22Rv1 (cell line): ENCODE measurements at regions not wholly inside any gene's neighbourhood (a gene's known extent, or its start where the extent isn't known, plus 50 kb on each side); places are given as distances from the start of the nearest gene placed in this dataset.

Source experiments
- H3K27ac ChIP-seq: fragments of 450-650 bp; 2 replicates; pipeline ENCODE4 v1.5.1; 2017
- ZFX ChIP-seq: fragments of 450-650 bp; IDR thresholded peaks from 2 replicates; pipeline ENCODE4 v1.6.1; 2017; ENCODE audit warnings: antibody characterized with exemption, borderline replicate concordance
- TF ChIP-seq, protein P1 (sequence below): fragments of 450-650 bp; IDR thresholded peaks from 2 replicates; pipeline ENCODE4 v1.5.1; 2017; ENCODE audit warnings: mild to moderate bottlenecking

DNA sequence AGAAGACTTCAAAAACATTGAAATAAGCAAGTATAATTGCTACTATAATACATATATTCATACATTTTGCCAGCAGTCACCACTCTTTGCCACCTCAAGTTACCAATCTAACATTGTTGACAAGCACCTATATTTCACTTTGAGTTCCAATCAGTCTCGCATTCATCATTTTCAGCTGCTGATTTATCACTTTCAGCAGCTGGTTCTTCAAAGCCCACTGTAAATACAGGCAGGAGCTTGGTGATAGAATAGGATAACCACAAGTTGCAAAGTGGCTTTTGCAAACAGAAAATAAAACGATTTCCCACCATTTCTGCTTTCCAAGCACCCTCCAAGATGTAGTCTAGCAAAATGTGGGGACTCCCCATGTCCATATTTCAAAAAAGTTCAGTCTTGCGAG is 114.2 kb upstream of the ITGA1 start:
- TF ChIP-seq, protein P1, sequence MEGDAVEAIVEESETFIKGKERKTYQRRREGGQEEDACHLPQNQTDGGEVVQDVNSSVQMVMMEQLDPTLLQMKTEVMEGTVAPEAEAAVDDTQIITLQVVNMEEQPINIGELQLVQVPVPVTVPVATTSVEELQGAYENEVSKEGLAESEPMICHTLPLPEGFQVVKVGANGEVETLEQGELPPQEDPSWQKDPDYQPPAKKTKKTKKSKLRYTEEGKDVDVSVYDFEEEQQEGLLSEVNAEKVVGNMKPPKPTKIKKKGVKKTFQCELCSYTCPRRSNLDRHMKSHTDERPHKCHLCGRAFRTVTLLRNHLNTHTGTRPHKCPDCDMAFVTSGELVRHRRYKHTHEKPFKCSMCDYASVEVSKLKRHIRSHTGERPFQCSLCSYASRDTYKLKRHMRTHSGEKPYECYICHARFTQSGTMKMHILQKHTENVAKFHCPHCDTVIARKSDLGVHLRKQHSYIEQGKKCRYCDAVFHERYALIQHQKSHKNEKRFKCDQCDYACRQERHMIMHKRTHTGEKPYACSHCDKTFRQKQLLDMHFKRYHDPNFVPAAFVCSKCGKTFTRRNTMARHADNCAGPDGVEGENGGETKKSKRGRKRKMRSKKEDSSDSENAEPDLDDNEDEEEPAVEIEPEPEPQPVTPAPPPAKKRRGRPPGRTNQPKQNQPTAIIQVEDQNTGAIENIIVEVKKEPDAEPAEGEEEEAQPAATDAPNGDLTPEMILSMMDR, result no peak
- no peak for TF ChIP-seq ZFX
- H3K27ac ChIP-seq, result no peak overlapping the region

DNA sequence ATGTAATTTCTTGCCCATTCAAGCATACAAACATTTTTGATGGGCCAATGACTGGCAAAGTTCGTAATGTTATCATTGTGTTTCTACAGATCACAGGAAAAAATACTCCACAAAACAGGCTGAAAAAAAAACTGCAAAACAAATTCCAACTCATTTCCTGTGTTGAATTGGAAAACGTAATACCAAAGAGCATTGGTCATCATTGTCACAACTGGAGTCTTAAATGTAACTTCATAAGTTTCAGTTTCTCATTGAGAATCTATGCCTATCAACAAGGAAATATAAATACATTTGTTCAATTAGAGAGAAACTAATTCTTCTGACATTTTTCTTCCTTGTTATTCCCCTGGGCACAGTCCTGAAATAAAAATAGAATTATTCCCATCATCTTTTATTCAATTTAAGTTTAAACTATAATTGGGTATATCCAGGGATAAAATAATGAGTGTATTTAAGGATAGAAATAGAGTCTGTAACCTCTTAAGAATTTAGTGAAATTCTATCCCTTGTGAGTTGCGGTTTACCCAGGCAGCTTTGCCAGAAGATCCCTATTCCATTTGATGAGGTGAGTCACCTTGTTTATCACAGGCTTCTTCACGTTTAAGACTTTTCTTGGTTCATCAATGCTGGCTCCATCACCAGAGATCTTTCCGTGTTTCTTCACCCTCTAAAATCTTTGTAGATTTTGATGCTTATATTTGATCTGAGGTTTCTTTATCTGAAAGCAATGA is 112.7 kb upstream of the ITGA1 start:
- TF ChIP-seq ZFX, result no peak
- TF ChIP-seq, protein P1, result no peak
- no peak overlapping the region for H3K27ac ChIP-seq

DNA sequence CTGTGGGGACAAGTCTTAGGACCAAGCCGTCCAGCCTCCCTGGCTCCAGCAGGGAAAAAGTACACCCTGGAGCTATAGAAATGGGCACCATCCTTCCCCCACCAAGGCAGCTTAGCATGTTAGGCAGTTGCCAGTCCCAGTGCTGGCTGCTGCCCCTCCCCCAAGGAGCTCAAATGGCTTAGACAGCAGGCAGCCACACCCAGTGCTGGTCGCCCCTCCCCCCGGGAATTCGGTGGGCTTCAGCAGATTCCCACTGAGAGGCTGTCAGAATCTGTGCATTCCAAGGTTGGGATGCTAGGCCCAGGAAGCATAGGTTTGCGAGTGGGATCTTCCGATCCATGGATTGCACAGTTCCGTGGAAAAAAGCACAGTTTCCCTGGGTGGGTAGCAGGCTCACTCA is 105.2 kb upstream of the ITGA1 start:
- H3K27ac ChIP-seq, result no peak overlapping the region
- TF ChIP-seq ZFX, result no peak
- TF ChIP-seq, protein P1, result no peak

DNA sequence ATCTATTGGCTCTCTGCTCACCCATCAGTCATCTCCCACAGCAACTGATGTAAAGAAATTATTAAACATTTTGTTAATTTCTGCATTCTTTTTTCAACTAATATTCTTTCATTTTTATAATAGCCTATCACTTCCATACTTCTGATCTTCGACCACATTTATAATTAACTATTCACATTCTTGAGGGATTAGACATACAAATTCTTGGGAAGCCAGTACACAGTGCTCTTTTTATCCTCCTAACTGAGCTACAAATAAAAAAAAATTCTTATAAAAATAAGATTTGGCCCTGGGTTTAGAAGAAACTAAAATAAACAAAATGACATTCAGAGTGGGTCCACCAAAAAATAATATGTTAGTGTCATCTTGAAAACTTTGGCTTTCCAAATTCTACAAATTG is 103.7 kb upstream of the ITGA1 start:
- H3K27ac ChIP-seq, result no peak overlapping the region

DNA sequence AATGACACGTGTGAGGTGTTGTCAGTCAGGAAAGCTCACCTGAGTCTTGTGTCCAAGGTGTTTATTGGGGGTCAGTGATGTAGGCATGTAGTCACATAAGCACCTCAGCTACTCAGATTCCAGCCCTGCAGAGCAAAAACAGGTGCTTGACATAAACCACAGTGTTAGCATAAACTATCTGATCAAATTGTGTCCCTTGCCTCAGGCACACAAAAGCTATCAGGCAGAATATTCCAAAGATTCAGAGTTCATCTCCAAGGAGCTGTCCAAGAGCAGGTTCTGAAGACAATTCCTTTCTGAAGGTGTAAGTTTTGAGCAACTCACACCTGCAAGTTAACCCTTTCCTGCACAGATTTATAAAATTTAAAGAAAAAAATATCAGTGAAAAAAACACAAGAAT is 102.2 kb upstream of the ITGA1 start:
- H3K27ac ChIP-seq, result no peak overlapping the region
- TF ChIP-seq, protein P1, result no peak
- TF ChIP-seq ZFX, result no peak

More for the DNA sequence above, 103.7 kb upstream of the ITGA1 start:
- no peak for TF ChIP-seq ZFX
- TF ChIP-seq, protein P1, result no peak

DNA sequence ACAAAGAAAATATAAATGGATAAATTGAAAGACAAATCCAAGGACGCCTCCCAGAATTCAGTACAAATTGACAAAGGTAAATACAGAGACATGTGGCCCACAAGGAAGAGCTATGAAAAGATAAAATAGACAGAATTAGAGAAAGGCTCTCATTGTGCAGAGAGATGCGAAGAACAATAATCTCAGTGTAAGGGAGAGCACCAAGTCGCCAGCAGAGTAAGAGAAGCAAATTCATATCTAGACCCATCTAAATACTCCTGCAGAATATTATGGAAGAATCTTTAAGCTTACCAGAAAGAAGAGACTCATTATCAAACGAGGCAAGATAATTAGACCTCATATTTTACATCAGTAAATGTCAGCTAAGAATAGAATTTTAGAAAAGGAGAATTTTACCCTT is 101.7 kb upstream of the ITGA1 start:
- no peak overlapping the region for H3K27ac ChIP-seq
- TF ChIP-seq, protein P1, result no peak
- no peak for TF ChIP-seq ZFX

DNA sequence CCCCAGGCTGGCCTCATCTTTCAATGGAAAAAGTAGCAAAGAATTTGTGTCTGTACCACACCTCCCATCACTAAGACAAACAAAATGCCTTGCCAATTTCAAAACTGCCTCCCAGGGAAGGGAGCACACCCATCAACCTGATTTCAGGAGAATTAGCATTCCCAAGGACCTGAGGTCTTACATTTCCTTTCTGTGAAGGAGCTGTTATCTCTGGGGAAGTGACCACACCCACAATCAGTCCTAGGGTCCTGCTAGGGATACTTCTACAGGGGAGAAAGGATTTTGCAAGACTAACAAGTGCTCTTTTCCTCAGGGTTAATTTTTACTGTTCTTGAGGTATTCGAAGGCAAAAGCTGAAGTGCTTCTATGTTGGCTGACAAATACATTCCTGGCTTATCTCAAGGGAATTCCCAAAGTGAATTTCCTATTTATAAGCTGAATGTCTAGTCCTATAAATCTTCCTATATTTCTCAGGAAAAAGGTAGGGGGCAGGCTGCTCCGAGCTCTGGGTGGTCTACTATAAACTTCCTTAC is 97.4 kb upstream of the ITGA1 start:
- H3K27ac ChIP-seq, result no peak overlapping the region
- TF ChIP-seq, protein P1, result no peak
- no peak for TF ChIP-seq ZFX
